Glutamatergic neuron (in vitro differentiated cells): ENCODE measurements at regions not wholly inside any gene's neighbourhood (a gene's known extent, or its start where the extent isn't known, plus 50 kb on each side); places are given as distances from the start of the nearest gene placed in this dataset.

Experiments used
- DNase-seq: peaks from one replicate; pipeline ENCODE4 v3.0.0; 2022
- H3K27ac Mint-ChIP-seq: one replicate; pipeline ENCODE4 v1.8.0; 2020; ENCODE audit warnings: mild to moderate bottlenecking, mixed read lengths, inconsistent platforms; ENCODE audit not compliant: unreplicated experiment
- H3K27me3 Mint-ChIP-seq: one replicate; pipeline ENCODE4 v1.8.0; 2020; ENCODE audit warnings: mild to moderate bottlenecking, moderate library complexity, mixed read lengths, inconsistent platforms; ENCODE audit not compliant: unreplicated experiment
- H3K36me3 Mint-ChIP-seq: one replicate; pipeline ENCODE4 v1.8.0; 2020; ENCODE audit warnings: mild to moderate bottlenecking, mixed read lengths, inconsistent platforms; ENCODE audit not compliant: unreplicated experiment
- H3K4me1 Mint-ChIP-seq: one replicate; pipeline ENCODE4 v1.8.0; 2020; ENCODE audit warnings: mild to moderate bottlenecking, low read depth, mixed read lengths, inconsistent platforms; ENCODE audit not compliant: unreplicated experiment
- H3K4me3 Mint-ChIP-seq: one replicate; pipeline ENCODE4 v1.8.0; 2020; ENCODE audit warnings: mild to moderate bottlenecking, mixed read lengths, inconsistent platforms; ENCODE audit not compliant: unreplicated experiment
- H3K9me3 Mint-ChIP-seq: one replicate; pipeline ENCODE4 v1.8.0; 2020; ENCODE audit warnings: mild to moderate bottlenecking, moderate library complexity, mixed read lengths, inconsistent platforms; ENCODE audit not compliant: unreplicated experiment
- CTCF ChIP-seq: fragments of 200-600 bp; sonication (generic); IDR thresholded peaks from one replicate; pipeline ENCODE4 v1.5.0; 2021; ENCODE audit not compliant: partially characterized antibody, unreplicated experiment

DNA sequence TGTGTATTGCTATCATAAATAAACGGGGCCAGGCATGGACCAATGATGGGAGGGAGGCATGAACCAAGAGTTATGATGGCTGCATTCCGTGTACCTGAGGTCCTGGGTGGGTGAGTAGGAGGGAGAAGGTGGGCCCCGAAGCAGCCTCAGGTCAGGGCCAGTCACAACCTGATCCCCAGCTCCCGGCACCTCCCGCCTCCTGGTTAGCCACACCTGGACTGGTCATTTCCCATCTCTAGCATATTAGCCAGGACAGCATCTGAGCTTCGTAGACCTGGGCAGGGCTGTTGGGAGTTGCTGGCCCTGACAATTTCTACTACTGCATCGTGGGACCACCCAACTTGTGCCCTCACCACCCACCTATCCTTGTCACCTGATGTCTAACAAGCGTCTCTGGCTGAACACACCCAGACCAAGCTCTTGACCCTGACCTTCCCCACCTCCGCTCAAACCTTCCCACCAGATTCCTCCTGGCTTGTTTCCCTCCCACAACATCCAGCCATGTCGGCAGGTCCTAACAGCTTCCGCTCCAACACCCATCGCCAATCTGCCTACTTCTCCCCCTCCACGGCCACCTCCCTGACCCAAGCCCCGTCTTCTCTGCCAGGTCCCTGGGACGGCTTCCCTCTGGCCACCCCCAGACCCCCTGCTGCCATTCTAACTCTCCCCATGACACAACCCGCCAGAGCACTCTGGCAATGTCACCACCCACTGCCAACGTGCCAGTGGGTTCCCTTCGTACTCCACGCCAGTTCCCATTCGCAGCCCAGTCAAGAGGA is 133.8 kb upstream of the IQSEC1 start:
- Mint-ChIP-seq H3K4me1 (peaks cover 2% of the 10 kb centered on the region), H3K9me3 (peaks cover 12% of the 10 kb centered on the region), H3K27ac (no peak overlapping the region), H3K4me3 (no peak overlapping the region), H3K36me3 (no peaks in the 10 kb centered on the region), H3K27me3 (peaks cover 2% of the 10 kb centered on the region)
- no peak for TF ChIP-seq CTCF
- DNase-seq, result no peak

DNA sequence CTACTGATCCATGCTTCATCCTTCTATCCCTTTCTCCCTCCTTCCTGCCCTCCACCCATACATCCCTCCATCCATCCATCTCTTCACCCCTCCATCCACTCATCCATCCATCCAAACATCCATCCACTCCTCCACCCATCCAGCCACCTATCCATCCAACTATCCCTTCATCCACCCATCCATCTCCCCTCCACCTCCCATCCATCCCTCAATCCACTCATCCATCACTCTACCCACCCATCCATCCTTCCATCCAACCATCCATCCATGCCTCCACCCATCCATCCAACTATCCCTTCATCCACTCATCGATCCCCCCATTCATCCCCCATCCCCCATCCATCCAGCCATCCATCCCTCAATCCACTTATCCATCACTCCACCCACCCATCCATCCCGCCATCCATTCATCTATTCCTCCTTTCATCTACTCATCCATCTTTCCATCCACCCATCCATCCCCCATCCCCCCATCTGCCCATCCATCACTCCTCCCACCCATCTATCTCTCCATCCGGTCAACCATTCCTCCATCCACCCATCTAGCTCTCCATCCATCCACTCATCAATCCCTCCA is 132.4 kb upstream of the IQSEC1 start:
- no peaks in the 10 kb centered on the region for H3K36me3 Mint-ChIP-seq
- DNase-seq, result no peak
- H3K27ac Mint-ChIP-seq, result no peak overlapping the region
- no peak for TF ChIP-seq CTCF
- peaks cover 2% of the 10 kb centered on the region for H3K27me3 Mint-ChIP-seq
- H3K4me1 Mint-ChIP-seq, result peaks cover 2% of the 10 kb centered on the region
- H3K9me3 Mint-ChIP-seq, result peaks cover 10% of the 10 kb centered on the region
- no peak overlapping the region for H3K4me3 Mint-ChIP-seq

GRCh38 chr3:13204177-13204581 is 130.9 kb upstream of the IQSEC1 start:
- H3K9me3 Mint-ChIP-seq, result peaks cover 12% of the 10 kb centered on the region
- no peak overlapping the region for H3K27ac Mint-ChIP-seq
- H3K4me3 Mint-ChIP-seq, result no peak overlapping the region
- no peak for TF ChIP-seq CTCF
- peaks cover 2% of the 10 kb centered on the region for H3K27me3 Mint-ChIP-seq
- DNase-seq, result no peak
- peaks cover 6% of the 10 kb centered on the region for H3K4me1 Mint-ChIP-seq
- no peaks in the 10 kb centered on the region for H3K36me3 Mint-ChIP-seq

DNA sequence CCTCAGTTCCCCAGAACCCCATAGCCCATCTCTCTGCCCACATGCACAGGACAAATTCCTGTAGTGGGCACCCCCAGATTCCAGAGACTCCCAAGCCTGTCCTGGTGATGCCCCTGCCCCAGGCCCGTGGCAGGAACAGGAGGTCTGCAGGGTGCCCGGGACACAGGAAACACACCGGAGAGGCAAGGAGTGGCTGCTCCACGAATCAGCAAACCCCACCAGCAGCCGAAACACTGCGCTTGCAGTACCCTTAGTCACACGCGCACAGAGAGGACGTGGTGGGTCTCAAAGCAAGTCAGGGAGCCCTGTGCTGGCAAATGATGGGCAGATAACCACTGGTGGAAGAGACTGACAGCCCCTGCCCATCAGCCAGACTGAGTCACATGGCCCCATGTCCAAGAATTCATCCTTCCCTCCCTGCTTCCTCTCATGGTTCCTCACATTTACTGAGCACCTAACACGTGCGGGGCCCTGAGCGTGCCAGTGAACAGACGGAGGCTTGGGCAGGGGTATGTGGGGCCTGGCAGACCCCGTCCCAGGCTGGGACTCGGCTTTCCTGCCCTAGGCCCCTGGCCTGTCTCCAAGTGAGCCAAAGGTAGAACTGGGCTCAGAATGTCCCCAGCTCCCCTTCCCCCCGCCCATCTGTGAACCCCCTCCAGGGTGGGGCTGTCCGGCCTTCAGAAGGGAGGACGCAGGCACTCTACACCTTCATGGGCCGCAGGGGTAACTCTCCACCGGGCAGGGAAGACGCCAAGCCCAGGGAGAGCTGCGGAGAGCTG is 130.4 kb upstream of the IQSEC1 start:
- DNase-seq, result no peak

More for the DNA sequence above, 130.4 kb upstream of the IQSEC1 start:
- Mint-ChIP-seq H3K9me3 (peaks cover 12% of the 10 kb centered on the region), H3K4me3 (no peak overlapping the region), H3K27me3 (peaks cover 2% of the 10 kb centered on the region), H3K36me3 (no peaks in the 10 kb centered on the region), H3K4me1 (peaks cover 6% of the 10 kb centered on the region), H3K27ac (no peak overlapping the region)
- no peak for TF ChIP-seq CTCF
